Inferior parietal cortex (tissue), 1 donor: ENCODE measurements at regions not wholly inside any gene's neighbourhood (a gene's known extent, or its start where the extent isn't known, plus 50 kb on each side); places are given as distances from the start of the nearest gene placed in this dataset.
"Not testable (repeated sequence)": the region's sequence is repeated elsewhere in the genome, so short reads cannot be mapped to it uniquely, and the experiment has no call there.

Experiments used
- DNase-seq: peaks from one replicate; pipeline ENCODE4 v3.0.0-alpha.2; 2016; ENCODE audit errors: extremely low spot score

DNA sequence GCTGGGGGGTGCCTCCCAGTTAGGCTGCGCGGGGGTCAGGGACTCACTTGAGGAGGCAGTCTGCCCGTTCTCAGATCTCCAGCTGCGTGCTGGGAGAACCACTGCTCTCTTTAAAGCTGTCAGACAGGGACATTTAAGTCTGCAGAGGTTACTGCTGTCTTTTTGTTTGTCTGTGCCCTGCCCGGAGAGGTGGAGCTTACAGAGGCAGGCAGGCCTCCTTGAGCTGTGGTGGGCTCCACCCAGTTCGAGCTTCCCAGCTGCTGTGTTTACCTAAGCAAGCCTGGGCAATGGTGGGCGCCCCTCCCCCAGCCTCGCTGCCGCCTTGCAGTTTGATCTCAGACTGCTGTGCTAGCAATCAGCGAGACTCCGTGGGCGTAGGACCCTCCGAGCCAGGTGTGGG lies 584.2 kb upstream of the SLC39A10 start:
- not testable (repeated sequence) for DNase-seq

DNA sequence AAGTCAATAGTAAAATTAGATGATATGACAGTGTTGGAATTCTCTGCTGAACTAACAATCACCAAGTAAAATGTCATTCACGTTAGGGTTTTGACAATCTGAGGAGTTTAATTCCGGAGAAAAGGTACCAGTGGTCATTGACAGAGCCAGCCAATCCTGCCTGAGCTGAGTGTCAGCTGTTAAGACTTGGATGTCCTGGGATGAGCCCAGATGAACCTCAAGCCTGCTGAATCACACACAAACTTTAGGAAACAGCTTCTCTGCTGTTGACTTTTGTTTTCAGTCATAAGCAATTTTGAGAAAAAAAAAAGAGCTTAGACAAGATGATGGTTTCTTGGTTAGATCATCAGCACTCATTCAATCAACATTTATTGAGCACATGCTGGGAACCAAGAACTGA lies 600.0 kb upstream of the SLC39A10 start:
- DNase-seq: no peak

DNA sequence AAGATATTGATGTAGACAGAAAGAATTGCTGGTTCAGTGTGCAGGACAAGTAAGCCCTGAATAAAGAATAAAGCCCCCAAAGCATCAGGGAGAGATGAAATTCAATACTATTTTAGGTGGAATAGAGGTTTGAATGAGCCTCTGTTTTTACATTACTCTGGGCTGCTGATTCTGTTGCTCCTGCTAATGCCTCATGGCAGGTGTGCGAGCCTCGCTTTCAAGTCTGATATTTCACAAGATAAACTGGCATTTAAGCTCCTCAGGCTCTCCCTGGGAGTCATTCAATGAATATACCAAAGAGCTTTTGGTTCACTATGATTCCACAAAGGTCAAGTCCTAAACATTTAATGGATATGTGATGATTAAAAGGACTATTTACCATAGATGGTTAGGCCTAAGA lies 601.0 kb upstream of the SLC39A10 start:
- DNase-seq: no peak

DNA sequence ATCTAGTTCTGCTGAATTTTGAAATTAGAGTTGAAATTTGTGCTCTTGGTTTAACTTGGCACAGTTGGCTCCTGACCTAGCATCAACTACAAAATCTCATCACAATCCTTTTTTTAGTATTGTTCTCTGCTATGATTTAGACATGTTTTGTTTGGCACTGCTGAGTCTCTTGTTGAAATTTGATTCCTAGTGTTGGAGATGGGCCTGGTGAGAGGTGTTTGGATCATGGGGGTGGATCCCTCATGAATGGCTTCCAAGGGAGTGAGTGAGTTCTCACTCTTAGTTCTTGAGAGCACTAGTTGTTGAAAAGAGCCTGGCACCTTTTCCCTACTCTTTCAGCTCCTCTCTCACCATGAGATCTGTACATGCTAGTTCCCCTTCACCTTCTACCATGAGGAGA lies 605.6 kb upstream of the SLC39A10 start:
- DNase-seq: peak; percentile 42

DNA sequence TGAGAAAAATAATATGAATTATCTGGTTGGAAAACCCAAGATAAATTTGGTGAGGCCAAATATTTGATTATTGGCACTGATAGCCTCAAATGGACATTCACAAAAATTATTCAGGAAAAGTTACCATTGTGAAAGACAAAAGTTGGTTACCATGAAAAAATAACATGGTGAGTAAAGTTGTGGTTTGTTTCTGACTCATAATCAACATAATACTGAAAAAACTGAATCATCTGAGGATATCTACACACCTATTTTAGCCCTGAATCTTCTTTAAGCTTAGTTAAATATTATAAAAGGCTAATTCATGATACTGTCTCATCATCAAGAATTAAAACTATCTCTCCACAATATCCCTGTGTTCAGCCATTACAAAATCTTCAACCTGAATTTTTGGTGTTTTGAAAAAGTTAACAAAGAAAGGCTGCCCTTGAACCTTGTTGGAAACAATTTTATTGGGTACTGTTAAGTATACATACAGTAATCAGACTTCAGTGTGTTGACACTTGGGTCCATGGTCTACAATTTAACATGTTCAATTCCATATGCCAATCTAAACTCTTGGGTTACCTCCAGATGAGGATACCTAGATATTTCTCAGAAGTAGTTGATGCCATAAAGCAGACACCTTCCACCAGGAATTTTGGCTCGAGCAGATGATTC lies 607.5 kb upstream of the SLC39A10 start:
- DNase-seq: no peak

DNA sequence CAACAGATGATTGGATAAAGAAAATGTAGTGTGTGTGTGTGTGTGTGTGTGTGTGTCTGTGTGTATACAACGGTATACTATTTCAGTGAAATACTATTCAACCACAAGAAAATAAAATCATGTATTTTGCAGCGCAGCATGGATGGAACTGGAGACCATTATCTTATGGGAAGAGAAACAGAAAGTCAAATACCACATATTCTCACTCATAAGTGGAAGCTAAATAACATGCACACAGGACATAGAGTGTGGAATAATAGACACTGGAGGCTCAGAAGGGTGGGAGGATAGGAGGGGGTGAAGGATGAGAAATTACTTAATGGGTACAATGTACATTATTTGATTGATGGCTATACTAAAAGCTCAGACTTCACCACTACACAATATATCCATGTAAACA lies 609.1 kb upstream of the SLC39A10 start:
- DNase-seq: no peak

DNA sequence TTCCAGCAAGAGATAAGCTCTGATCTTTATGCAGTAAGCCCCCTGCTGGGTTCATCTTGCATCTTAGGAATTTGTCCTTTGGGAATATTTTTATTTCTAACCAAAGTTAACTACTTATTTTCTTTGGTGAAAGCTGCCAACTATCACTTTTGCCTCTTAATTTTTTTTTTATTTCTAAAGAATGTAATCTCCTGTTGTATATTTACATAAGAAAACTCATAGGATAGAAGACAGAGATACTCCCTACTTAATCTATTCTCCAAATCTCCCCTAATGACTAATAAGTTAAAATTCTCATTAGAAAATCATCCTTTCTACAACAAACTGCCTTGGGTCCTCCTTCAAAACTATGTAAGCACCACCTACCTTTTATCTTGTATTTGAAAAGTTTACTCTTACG lies 612.2 kb upstream of the SLC39A10 start:
- DNase-seq: no peak

DNA sequence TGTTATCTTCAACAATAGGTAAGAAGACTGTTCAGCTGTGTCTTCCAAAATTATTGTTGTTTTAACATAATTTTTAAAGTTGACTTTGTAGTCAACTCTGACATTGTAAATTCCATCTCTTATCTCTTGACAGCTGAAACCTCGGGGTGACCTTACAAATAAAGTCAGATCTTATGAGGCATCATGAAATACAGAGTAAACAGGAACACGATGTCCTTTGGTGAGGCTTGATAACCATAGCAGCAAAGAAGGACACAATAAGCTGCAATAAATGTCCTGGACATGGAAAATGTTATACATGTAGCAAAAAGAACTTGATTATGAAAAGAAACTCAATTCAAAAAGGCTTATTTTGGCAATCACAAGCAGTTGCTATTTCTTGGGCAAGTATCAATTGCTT lies 618.9 kb upstream of the SLC39A10 start:
- DNase-seq: no peak

DNA sequence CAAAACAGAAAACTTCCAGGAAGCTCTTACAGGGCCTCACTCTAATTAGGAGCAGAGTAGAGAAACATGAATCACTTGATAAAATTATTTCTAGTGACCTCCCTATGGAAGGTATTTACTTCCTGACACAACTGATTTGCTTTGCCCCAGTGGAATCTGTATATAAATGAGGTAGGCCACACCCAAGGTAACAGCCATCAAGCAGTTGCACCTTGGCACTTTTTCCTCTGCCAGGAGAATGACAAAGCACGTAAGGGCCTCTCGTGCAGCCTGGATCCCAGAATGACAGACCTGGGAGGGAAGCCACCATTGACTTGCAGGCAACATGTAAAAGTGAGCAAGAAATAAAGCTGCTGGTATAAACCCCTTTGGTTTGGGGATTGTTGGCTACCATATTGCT lies 620.0 kb upstream of the SLC39A10 start:
- DNase-seq: no peak

DNA sequence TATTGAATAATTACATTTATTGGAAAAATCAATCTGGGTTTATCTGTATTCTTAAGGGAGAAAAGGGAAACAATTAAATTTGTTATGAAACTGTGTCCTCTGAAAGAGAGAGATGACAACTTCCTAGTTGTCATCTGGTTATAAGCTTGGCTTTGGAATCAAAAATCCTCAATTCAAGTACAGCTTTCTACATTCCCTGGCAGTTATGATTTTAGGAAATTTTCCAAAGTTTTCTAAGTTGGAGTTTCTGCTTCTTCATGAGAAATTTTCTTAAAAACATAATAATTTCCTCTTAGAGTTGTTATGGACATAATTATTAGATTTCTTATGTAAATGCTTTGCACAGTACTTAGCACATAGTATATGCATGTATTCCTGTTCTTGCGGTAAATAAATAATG lies 625.6 kb upstream of the SLC39A10 start:
- DNase-seq: no peak

DNA sequence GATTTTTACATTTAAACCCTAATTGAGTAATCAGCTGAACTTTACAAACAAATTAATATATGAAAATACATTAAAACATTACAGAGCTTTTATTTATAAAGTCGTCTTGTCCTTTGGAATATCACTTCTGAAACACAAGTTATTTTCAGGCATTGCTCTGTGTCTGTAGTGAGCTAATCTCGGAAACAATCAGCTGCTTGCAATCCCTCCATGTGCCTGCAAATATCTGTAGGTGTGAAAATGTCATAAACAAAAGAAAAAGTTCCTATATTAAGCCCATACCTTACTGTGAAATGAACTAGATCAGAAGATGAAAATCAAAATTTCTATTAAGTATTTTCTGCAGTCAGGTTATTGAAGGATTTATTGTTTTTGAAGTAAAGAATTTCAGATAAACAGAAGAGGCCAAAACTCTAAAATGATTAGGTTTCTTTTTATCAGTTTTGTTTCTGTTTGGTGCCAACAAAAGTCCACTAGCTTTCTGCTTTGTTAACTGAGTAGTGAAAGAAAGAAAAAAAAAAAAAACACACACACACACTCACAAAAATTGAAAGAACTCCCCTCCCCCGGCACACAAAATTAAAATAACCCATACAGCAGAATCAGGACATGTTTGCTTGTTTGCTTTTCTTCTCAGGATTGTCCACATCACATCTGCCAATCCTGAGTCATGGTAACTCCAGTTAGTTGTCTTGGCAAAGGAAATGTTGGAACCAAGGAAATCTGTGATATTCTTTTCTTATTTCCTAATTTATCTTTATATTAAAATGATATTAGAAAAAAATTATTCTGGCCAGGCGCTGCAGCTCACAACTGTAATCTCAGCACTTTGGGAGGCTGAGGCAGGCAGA lies 627.0 kb upstream of the SLC39A10 start:
- DNase-seq: no peak

DNA sequence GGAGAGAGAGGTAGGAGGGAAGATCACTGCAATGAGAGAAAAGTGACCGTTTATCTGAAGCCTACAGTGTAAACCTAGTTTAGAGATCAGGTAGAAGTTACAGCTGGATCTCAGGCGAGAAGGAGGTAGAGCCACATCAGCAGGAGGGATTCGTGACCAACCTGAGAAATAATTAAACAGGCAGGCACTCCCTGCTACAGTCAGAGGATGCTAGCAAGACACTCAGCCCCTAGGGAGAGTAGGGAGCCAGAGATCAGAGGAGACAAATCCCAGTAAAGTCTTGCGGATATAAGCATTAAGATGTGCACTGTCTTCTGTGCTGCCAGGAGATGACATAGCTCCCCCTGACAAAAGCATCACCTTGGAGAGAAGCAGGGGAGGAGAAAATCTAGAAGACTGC lies 629.1 kb upstream of the SLC39A10 start:
- DNase-seq: no peak

DNA sequence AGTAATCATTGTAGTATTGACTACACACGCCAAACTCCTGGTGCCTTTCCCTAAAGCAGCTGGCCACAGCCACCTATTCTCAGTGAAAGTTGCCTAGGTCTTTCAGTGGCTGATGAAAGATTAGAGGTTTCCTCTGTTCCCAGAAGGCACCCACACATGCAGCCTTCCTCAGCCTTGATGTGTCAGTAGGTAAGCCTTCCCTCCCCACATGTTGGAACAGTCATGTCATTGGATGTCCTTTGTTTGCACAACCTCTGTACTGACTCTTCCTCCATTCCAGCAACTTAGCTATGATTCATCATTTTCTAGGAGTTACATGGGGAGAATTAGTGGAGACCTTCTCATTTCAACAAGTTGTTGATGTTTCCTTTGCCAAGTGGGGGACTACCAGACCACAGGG lies 630.8 kb upstream of the SLC39A10 start:
- DNase-seq: no peak

DNA sequence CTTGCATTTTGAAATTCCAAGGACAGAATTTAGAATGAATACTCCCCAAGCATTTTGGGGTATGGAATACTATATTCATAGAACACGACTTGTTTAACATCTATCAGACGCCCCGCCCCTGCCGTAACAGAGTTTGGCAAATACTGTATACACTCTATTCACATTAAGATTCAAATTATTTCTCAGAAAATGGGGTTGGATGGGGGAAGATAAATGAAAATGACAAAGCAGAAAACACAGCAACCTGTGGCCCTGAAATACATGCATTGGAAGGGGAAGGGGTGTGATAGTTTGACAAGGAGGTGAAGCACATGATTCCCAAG lies 634.6 kb upstream of the SLC39A10 start:
- no peak for DNase-seq

DNA sequence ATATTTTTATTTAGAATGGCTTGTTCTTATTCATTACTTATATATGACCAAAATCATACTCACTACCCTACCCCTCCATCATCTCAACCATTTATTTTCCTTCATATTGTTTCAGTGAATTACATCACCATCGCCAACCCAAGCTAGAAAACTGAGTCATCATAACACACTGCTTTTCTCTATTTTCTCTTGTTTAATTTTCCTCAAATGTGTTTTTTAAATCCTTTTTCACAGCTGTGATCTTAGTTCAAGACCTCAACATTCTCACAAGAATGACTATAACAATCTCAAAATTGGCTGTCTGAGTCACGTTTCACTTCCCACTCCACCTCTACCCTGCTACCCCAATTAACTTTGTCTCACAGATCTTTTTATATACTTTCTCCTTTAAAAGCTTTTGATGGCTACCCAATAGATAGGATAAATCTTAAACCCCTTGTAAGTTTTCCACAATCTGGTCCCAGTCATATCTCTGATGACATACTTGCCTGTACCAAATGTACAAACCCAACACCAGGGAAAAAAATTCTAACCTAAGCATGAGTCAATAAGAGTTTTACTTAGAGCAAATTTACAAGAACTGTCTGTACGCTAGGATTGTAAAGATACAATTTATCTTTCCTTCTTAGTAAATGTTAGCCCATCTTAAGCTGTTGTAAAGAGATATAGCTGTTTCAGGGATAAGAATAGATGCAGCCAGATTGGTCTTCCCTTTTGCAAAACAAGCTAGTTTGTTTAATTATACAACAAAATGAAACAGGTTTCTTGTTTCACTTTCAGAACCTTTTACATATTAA lies 635.1 kb upstream of the SLC39A10 start:
- DNase-seq: peak; percentile 48

DNA sequence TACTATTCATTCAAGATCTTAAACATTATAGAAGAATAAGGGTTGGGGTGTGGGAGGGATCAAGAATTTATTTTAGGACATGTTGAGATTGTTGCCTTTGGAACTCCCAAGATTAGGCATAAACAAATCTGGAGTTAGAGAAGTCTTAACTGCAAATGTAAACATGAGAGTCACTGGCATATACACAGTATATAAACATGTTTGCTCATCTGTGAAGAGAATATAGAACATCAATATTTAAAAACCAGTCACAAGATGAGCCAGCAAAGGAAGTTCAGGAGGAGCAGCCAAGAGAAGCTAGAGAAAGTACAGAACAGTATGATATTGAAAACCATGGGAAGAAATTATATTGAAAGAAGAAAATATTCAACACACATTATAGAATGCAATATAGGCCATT lies 638.6 kb upstream of the SLC39A10 start:
- no peak for DNase-seq

DNA sequence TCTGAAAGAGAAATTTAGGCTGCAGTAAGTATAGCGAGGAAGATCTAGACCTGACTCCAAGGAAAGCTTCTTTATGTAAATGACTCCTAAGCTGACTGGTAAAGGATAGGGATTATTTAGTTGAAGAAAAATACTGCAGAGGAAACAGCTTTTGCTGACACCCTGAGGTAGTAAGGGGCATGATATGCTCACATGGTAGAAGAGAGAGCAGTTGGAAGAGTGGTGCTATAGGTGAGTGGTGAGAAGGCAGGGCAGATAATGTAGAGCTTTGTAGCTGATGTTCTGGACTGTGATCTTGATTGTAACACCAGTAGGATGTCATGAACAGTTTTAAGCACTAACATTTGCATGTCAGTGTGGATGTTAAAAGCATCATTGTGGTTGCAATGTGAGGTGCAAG lies 639.1 kb upstream of the SLC39A10 start:
- no peak for DNase-seq

DNA sequence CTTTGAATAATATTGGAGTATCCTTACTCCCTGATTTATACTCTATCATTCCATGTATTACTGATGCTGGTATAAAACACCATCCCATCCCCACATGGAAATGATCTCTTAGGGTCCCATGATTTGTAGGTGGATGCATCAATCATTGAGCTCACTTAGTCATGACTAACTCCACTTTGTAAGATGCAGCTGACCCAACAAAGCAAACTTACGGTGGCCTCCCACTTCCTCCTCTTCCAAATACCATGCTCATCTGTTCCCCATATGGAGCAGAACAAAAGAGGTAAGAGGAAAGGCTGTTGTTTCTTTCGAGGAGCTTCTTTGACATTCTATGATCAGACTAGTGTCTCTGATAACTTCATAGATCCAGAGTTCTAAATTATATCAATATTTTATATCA lies 640.2 kb upstream of the SLC39A10 start:
- DNase-seq: no peak

DNA sequence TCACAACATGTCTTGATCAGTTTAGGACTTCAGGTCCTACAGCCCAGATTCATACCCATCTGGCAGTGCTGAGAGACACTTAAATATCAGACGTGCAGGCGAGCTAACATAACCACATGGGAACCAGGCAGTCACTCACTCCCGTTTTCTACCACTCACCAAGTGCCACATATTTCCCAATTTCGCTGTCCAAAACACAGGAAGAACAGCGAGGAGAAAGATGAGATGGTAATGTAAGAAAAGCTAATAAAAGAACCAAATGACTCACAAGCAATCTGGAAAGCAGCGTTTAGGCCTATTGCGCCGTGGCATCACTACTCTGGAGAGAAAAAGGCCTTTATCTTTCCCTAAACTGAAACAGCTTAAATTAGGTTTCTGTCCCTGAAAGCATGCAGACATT lies 647.8 kb upstream of the SLC39A10 start:
- DNase-seq: peak; percentile 66

DNA sequence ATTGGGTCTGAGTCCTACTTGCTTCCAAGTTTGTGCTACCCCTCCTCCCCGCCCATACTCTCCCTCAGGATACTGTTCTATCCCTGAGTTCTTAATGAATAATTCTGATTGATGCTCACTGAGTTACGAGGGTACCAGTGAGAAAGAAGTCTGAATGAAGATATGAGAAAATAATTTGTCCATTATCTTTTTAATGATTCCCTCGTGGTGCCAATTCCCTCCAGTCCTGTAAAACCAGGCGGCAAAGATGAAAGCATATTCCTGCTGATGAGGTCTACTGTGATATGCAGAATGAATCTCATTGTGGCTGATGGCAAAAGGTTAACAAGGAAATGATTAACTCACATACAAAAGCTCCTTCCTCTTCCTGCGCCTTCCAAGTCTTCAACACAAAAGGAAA lies 650.2 kb upstream of the SLC39A10 start:
- DNase-seq: no peak

DNA sequence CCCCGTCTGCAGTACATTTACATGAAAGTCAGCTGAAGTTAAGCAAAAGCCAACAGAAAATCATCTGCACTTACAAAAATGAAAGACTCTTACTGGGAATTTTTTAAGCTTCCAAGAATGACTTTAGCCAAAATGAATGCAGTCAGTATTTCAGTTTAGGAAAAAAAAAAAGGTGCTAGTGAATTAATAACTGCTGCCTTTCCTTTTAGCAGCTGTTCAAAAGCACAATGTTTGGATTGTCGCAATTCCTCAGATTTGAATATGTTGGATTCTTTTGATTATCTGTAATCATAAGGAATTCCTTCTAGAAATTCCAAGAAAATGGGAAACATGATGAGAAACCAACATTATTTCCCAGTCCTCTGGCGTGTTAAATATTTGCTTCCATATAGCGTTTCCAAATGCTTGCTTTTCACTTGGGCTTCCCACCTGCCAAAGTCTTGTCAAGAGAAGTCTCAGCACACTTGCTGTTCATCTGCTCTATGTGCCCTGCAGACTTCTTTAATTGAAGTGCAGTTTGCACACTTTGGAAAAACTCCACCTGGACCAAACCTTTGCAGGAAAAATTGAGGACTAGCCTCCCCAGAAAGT lies 653.0 kb upstream of the SLC39A10 start:
- no peak for DNase-seq

DNA sequence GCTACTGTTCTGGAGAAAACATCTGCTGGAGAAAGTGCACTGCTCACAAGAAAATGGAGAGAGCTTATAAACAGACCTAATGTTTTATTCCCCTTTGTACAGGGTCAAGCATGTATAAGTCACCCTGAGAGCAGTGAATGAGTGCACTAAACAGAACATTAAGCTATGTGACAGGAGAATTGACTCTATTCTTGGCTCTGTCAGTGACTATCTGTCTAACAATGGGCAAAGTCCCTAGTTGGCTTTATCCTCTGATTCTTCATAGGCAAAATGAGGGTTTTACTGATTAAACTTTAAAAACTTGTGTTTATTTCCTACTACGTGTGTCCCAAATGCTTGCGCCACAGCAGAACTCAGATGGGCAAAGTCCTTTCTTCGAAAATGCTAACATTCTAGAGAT lies 655.1 kb upstream of the SLC39A10 start:
- DNase-seq: no peak

DNA sequence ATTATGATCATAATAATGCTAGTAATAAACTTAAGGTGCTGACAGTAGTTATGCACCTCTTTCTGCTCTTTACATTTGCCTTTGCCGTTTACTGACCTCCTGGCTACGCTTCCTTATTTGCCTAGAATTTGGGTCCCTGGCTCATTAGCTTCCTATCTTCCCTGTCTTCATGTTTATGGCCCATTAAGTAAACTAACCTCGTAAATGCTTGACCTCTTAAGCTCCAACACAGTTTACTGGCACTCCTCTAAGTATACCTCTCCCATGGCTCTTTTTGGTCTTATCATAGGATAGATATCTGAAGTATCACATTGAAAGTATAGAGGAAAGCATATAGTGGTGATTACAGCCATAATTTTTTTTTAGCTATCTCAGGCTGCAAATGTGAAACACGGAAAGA lies 657.3 kb upstream of the SLC39A10 start:
- no peak for DNase-seq
